ENCODE measurements at regions not wholly inside any gene's neighbourhood (a gene's known extent, or its start where the extent isn't known, plus 50 kb on each side); places are given as distances from the start of the nearest gene placed in this dataset.

GRCh38 chr4:92246384-92246783 is 57.4 kb upstream of the GRID2 start (continued):
- TF ChIP-seq ZNF281 (CRISPR knock-in tag; IDR thresholded peaks at IDR 0.05) (no peak), TEAD1 (CRISPR knock-in tag; IDR thresholded peaks at IDR 0.05) (no peak), GTF2I (CRISPR knock-in tag; conservative IDR thresholded peaks at IDR 0.05) (no peak), ZNF317 (CRISPR knock-in tag; IDR thresholded peaks at IDR 0.05; ENCODE audit: borderline replicate concordance, low read depth) (no peak)

GRCh38 chr4:92249541-92249940 is 54.2 kb upstream of the GRID2 start:
- Mint-ChIP-seq H3K27me3 (ENCODE audit: low read depth) (peaks cover 88% of the 10 kb centered on the region), H3K27ac (no peak overlapping the region), H3K36me3 (peaks cover 54% of the 10 kb centered on the region), H3K4me3 (no peak overlapping the region), H3K4me1 (no peaks in the 10 kb centered on the region), H3K9me3 (peaks cover 71% of the 10 kb centered on the region)
- DNase-seq (ENCODE audit: low spot score): no peak
- TF ChIP-seq AFF4 (CRISPR knock-in tag; IDR thresholded peaks at IDR 0.05; ENCODE audit: borderline replicate concordance) (no peak), SOX15 (CRISPR knock-in tag; IDR thresholded peaks at IDR 0.05) (no peak), STAT6 (CRISPR knock-in tag; conservative IDR thresholded peaks at IDR 0.05; ENCODE audit: low read depth) (no peak), AR (CRISPR knock-in tag; IDR thresholded peaks at IDR 0.05) (no peak), JAZF1 (CRISPR knock-in tag; IDR thresholded peaks at IDR 0.05) (no peak), E2F4 (CRISPR knock-in tag; IDR thresholded peaks at IDR 0.05; ENCODE audit: borderline replicate concordance, low read depth) (no peak), ZNF416 (CRISPR knock-in tag; IDR thresholded peaks at IDR 0.05) (no peak), ZNF671 (CRISPR knock-in tag; IDR thresholded peaks at IDR 0.05) (no peak), JUN (CRISPR knock-in tag; IDR thresholded peaks at IDR 0.05) (no peak), SMAD3 (CRISPR knock-in tag; IDR thresholded peaks at IDR 0.05; ENCODE audit: borderline replicate concordance) (no peak), ZMAT4 (CRISPR knock-in tag; IDR thresholded peaks at IDR 0.05) (no peak), ZNF138 (CRISPR knock-in tag; conservative IDR thresholded peaks at IDR 0.05) (no peak), ZNF263 (CRISPR knock-in tag; IDR thresholded peaks at IDR 0.05; ENCODE audit: low read depth) (no peak), FOXP4 (CRISPR knock-in tag; IDR thresholded peaks at IDR 0.05) (no peak), ETV6 (CRISPR knock-in tag; IDR thresholded peaks at IDR 0.05) (no peak)
- ChIA-PET CTCF (no interaction called here), POLR2A (no interaction called here)
- no peak for ATAC-seq
